ENCODE measurements at regions not wholly inside any gene's neighbourhood (a gene's known extent, or its start where the extent isn't known, plus 50 kb on each side); places are given as distances from the start of the nearest gene placed in this dataset.
A peak's percentile ranks its signal among the peaks of the same experiment; 100 is the strongest.
"Not testable (repeated sequence)": the region's sequence is repeated elsewhere in the genome, so short reads cannot be mapped to it uniquely, and the experiment has no call there.

GRCh38 chr14:104399432-104400155 is 180.0 kb upstream of the C14orf180 start:
- peak; percentile 56 for DNase-seq (ENCODE audit: low spot score)

GRCh38 chr14:104400355-104400754 is 179.2 kb upstream of the C14orf180 start:
- DNase-seq (ENCODE audit: low spot score) = no peak

GRCh38 chr14:104401785-104402184 is 177.8 kb upstream of the C14orf180 start:
- no peak for DNase-seq (ENCODE audit: low spot score)

- not testable (repeated sequence) for DNase-seq (ENCODE audit: low spot score)
Observed at GRCh38 chr14:104402303-104402702, 177.3 kb upstream of the C14orf180 start.

GRCh38 chr14:104403421-104404220 is 175.9 kb upstream of the C14orf180 start:
- DNase-seq (ENCODE audit: low spot score) = no peak

GRCh38 chr14:104404922-104405321 is 174.6 kb upstream of the C14orf180 start:
- DNase-seq (ENCODE audit: low spot score) = no peak

- DNase-seq (ENCODE audit: low spot score) = no peak
Observed at GRCh38 chr14:104405360-104406226, 174.0 kb upstream of the C14orf180 start.

- DNase-seq (ENCODE audit: low spot score) = no peak
Observed at GRCh38 chr14:104406831-104407230, 172.7 kb upstream of the C14orf180 start.

GRCh38 chr14:104416383-104416782 is 163.2 kb upstream of the C14orf180 start:
- no peak for DNase-seq (ENCODE audit: low spot score)

- no peak for DNase-seq (ENCODE audit: low spot score)
Observed at GRCh38 chr14:104419865-104420505, 159.6 kb upstream of the C14orf180 start.

GRCh38 chr14:104420523-104420922 is 159.0 kb upstream of the C14orf180 start:
- not testable (repeated sequence) for DNase-seq (ENCODE audit: low spot score)

GRCh38 chr14:104420990-104421389 is 158.6 kb upstream of the C14orf180 start:
- no peak for DNase-seq (ENCODE audit: low spot score)

GRCh38 chr14:104421401-104421821 is 158.2 kb upstream of the C14orf180 start:
- DNase-seq (ENCODE audit: low spot score) = no peak

GRCh38 chr14:104421892-104422828 is 157.4 kb upstream of the C14orf180 start:
- no peak for DNase-seq (ENCODE audit: low spot score)

- no peak for DNase-seq (ENCODE audit: low spot score)
Observed at GRCh38 chr14:104422837-104423681, 156.5 kb upstream of the C14orf180 start.

GRCh38 chr14:104423701-104424405 is 155.7 kb upstream of the C14orf180 start:
- no peak for DNase-seq (ENCODE audit: low spot score)

GRCh38 chr14:104424406-104425072 is 155.0 kb upstream of the C14orf180 start:
- DNase-seq (ENCODE audit: low spot score) = no peak

- no peak for DNase-seq (ENCODE audit: low spot score)
Observed at GRCh38 chr14:104425171-104425681, 154.3 kb upstream of the C14orf180 start.

Data from SW480 (cell line).